Tibial nerve (tissue), 4 donors: ENCODE measurements at regions not wholly inside any gene's neighbourhood (a gene's known extent, or its start where the extent isn't known, plus 50 kb on each side); places are given as distances from the start of the nearest gene placed in this dataset.

ENCODE experiments used
- EP300 ChIP-seq, 2 donors: sonication (generic); formaldehyde crosslinking; IDR thresholded peaks; one replicate each; pipeline ENCODE4 v1.6.1; 2017; ENCODE audit warnings: antibody characterized with exemption in 2 of 2, mild to moderate bottlenecking in 1 of 2
- POLR2A ChIP-seq, 2 donors: fragments of 450-650 bp; IDR thresholded peaks; one replicate each; pipeline ENCODE4 v1.6.1; 2017; ENCODE audit warnings: antibody characterized with exemption in 2 of 2, mild to moderate bottlenecking in 2 of 2, moderate library complexity in 2 of 2
- TF ChIP-seq, protein P1 (sequence below), 5 experiments: fragments of 200-600 bp in 3 of 5; fragments of 450-650 bp in 2 of 5; sonication (generic) in 3 of 5; IDR thresholded peaks; one replicate each; pipeline ENCODE4 v1.5.1; 2016 to 2019; ENCODE audit warnings: antibody characterized with exemption in 5 of 5, mild to moderate bottlenecking in 3 of 5, moderate library complexity in 2 of 5

GRCh38 chr3:105210141-105210540, 156.6 kb upstream of the ALCAM start:
- TF ChIP-seq, protein P1, sequence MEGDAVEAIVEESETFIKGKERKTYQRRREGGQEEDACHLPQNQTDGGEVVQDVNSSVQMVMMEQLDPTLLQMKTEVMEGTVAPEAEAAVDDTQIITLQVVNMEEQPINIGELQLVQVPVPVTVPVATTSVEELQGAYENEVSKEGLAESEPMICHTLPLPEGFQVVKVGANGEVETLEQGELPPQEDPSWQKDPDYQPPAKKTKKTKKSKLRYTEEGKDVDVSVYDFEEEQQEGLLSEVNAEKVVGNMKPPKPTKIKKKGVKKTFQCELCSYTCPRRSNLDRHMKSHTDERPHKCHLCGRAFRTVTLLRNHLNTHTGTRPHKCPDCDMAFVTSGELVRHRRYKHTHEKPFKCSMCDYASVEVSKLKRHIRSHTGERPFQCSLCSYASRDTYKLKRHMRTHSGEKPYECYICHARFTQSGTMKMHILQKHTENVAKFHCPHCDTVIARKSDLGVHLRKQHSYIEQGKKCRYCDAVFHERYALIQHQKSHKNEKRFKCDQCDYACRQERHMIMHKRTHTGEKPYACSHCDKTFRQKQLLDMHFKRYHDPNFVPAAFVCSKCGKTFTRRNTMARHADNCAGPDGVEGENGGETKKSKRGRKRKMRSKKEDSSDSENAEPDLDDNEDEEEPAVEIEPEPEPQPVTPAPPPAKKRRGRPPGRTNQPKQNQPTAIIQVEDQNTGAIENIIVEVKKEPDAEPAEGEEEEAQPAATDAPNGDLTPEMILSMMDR (IDR thresholded peaks at IDR 0.05) = no peak
- TF ChIP-seq EP300 (IDR thresholded peaks at IDR 0.05) = no peak
- TF ChIP-seq POLR2A (IDR thresholded peaks at IDR 0.05) = no peak
